ENCODE measurements at regions not wholly inside any gene's neighbourhood (a gene's known extent, or its start where the extent isn't known, plus 50 kb on each side); places are given as distances from the start of the nearest gene placed in this dataset.

- H3K4me1 ChIP-seq: no peaks in the 10 kb centered on the region
- no peak for DNase-seq (ENCODE audit: low read depth in 1 of 2, low spot score in 1 of 2)
- no peak for FAIRE-seq
- ChIA-PET POLR2A (no interaction called here), CTCF (no interaction called here)
- ATAC-seq: no peak
- no peak overlapping the region for H3K4me3 ChIP-seq
- no peak overlapping the region for H3K27ac ChIP-seq
- H3K9me3 ChIP-seq: no peaks in the 10 kb centered on the region
- no peak overlapping the region for H3K4me2 ChIP-seq
- TF ChIP-seq CEBPB (IDR thresholded peaks at IDR 0.05): no peak
- no peak for TF ChIP-seq CHD4 (IDR thresholded peaks at IDR 0.05; ENCODE audit: borderline replicate concordance)
- no peak for TF ChIP-seq RCOR1 (IDR thresholded peaks at IDR 0.05; ENCODE audit: low read depth, low read length)
- no peak for TF ChIP-seq HMGXB4 (CRISPR knock-in tag; IDR thresholded peaks at IDR 0.05; ENCODE audit: borderline replicate concordance)
- no peak for TF ChIP-seq ESRRA (IDR thresholded peaks at IDR 0.05; ENCODE audit: borderline replicate concordance, low read length)
- 57% methylated on average over 2 of the region's 2 CpGs for WGBS (ENCODE audit: missing lambda C conversion rate)
Observed at GRCh38 chr18:60601249-60601648, 228.7 kb upstream of the MC4R start.

- 33% methylated on average over 5 of the region's 5 CpGs for WGBS (ENCODE audit: missing lambda C conversion rate)
- DNase-seq (ENCODE audit: low read depth in 1 of 2, low spot score in 1 of 2) (no peak), FAIRE-seq (no peak), ATAC-seq (no peak)
- Histone ChIP-seq H3K9me3 (no peaks in the 10 kb centered on the region), H3K27ac (no peak overlapping the region), H3K4me2 (no peak overlapping the region), H3K4me1 (no peaks in the 10 kb centered on the region), H3K4me3 (no peak overlapping the region)
- POLR2A ChIA-PET: no interaction called here
- CTCF ChIA-PET: no interaction called here
- TF ChIP-seq HOXA7 (CRISPR knock-in tag; IDR thresholded peaks at IDR 0.05) (no peak), POLR2AphosphoS2 (conservative IDR thresholded peaks at IDR 0.05; ENCODE audit: low read length) (no peak), FOXS1 (CRISPR knock-in tag; IDR thresholded peaks at IDR 0.05) (no peak), CBX8 (IDR thresholded peaks at IDR 0.05) (no peak), FOSB (CRISPR knock-in tag; IDR thresholded peaks at IDR 0.05) (no peak), TFCP2L1 (CRISPR knock-in tag; IDR thresholded peaks at IDR 0.05) (no peak), ZSCAN20 (CRISPR knock-in tag; IDR thresholded peaks at IDR 0.05) (no peak), BHLHE40 (IDR thresholded peaks at IDR 0.05; ENCODE audit: low read depth, low read length) (no peak), HDAC2 (IDR thresholded peaks at IDR 0.05) (no peak), SREBF2 (IDR thresholded peaks at IDR 0.05) (no peak), EP300 (IDR thresholded peaks at IDR 0.05) (no peak), ZC3H11A (IDR thresholded peaks at IDR 0.05) (no peak), HES2 (IDR thresholded peaks at IDR 0.05) (no peak)
- TF ChIP-seq, protein P1, sequence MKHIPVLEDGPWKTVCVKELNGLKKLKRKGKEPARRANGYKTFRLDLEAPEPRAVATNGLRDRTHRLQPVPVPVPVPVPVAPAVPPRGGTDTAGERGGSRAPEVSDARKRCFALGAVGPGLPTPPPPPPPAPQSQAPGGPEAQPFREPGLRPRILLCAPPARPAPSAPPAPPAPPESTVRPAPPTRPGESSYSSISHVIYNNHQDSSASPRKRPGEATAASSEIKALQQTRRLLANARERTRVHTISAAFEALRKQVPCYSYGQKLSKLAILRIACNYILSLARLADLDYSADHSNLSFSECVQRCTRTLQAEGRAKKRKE (CRISPR knock-in tag; IDR thresholded peaks at IDR 0.05; ENCODE audit: low read depth): no peak
- TF ChIP-seq, protein P2, sequence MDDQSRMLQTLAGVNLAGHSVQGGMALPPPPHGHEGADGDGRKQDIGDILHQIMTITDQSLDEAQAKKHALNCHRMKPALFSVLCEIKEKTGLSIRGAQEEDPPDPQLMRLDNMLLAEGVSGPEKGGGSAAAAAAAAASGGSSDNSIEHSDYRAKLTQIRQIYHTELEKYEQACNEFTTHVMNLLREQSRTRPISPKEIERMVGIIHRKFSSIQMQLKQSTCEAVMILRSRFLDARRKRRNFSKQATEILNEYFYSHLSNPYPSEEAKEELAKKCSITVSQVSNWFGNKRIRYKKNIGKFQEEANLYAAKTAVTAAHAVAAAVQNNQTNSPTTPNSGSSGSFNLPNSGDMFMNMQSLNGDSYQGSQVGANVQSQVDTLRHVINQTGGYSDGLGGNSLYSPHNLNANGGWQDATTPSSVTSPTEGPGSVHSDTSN (IDR thresholded peaks at IDR 0.05): no peak
- TF ChIP-seq, protein P3, sequence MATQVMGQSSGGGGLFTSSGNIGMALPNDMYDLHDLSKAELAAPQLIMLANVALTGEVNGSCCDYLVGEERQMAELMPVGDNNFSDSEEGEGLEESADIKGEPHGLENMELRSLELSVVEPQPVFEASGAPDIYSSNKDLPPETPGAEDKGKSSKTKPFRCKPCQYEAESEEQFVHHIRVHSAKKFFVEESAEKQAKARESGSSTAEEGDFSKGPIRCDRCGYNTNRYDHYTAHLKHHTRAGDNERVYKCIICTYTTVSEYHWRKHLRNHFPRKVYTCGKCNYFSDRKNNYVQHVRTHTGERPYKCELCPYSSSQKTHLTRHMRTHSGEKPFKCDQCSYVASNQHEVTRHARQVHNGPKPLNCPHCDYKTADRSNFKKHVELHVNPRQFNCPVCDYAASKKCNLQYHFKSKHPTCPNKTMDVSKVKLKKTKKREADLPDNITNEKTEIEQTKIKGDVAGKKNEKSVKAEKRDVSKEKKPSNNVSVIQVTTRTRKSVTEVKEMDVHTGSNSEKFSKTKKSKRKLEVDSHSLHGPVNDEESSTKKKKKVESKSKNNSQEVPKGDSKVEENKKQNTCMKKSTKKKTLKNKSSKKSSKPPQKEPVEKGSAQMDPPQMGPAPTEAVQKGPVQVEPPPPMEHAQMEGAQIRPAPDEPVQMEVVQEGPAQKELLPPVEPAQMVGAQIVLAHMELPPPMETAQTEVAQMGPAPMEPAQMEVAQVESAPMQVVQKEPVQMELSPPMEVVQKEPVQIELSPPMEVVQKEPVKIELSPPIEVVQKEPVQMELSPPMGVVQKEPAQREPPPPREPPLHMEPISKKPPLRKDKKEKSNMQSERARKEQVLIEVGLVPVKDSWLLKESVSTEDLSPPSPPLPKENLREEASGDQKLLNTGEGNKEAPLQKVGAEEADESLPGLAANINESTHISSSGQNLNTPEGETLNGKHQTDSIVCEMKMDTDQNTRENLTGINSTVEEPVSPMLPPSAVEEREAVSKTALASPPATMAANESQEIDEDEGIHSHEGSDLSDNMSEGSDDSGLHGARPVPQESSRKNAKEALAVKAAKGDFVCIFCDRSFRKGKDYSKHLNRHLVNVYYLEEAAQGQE (IDR thresholded peaks at IDR 0.05): no peak
Observed at GRCh38 chr18:60623331-60623730, 250.8 kb upstream of the MC4R start.
